SH-SY5Y (cell line): ENCODE measurements at regions not wholly inside any gene's neighbourhood (a gene's known extent, or its start where the extent isn't known, plus 50 kb on each side); places are given as distances from the start of the nearest gene placed in this dataset.
A peak's percentile ranks its signal among the peaks of the same experiment; 100 is the strongest.

Source experiments
- GATA2 ChIP-seq: IDR thresholded peaks from 2 replicates; pipeline ENCODE4 v1.6.1; 2011; ENCODE audit warnings: mild to moderate bottlenecking, low read depth, low read length
- GATA3 ChIP-seq: IDR thresholded peaks from 2 replicates; pipeline ENCODE4 v1.6.1; 2011; ENCODE audit warnings: low read depth, mild to moderate bottlenecking, low read length, moderate library complexity

- TF ChIP-seq GATA3 (peak; percentile 88), GATA2 (peak; percentile 68)
Measured at GRCh38 chr1:199616947-199617346, 410.6 kb upstream of the NR5A2 start.
